Body of pancreas (tissue), 4 donors: ENCODE measurements at regions not wholly inside any gene's neighbourhood (a gene's known extent, or its start where the extent isn't known, plus 50 kb on each side); places are given as distances from the start of the nearest gene placed in this dataset.

Experiments
- CTCF ChIP-seq, 7 experiments: fragments of 450-650 bp in 4 of 7; fragments of 200-600 bp in 3 of 7; sonication (generic) in 3 of 7; IDR thresholded peaks; one replicate each; pipeline ENCODE4 v1.5.1; 2016 to 2019; ENCODE audit warnings: antibody characterized with exemption in 7 of 7
- POLR2A ChIP-seq, 3 donors: fragments of 450-650 bp; IDR thresholded peaks; one replicate each; pipeline ENCODE4 v1.6.1; 2016; ENCODE audit warnings: antibody characterized with exemption in 3 of 3, mild to moderate bottlenecking in 2 of 3

- TF ChIP-seq CTCF (IDR thresholded peaks at IDR 0.05) (no peak), POLR2A (IDR thresholded peaks at IDR 0.05) (no peak)
Observed at GRCh38 chr7:125065546-125065945, 135.9 kb upstream of the POT1 start.
